ENCODE measurements at regions not wholly inside any gene's neighbourhood (a gene's known extent, or its start where the extent isn't known, plus 50 kb on each side); places are given as distances from the start of the nearest gene placed in this dataset.

DNA sequence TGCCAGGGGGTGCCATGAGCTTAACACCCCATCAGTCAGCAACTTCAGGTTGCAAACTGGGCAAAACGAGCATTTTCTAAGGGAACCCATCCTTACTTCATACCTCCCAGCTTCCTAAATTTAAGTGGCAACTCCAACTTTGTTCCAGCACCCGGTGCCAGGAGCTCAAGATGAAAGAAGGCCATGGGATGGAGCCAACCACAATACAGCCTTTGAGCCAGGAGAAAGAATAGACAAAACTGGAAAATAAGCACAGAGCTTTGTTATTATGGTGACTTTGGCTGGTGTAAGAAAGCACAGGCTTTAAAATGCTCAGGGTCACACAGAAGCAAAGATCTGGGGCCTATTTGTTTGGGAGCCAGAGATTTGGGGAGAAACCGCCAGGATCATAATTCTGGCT, 388.7 kb upstream of the MGMT start:
- H3K36me3 ChIP-seq (ENCODE audit: control insufficient read depth in 2 of 2, extremely low read depth in 1 of 2, insufficient read depth in 2 of 2, low read length in 2 of 2), result no peaks in the 10 kb centered on the region
- H3K9me3 ChIP-seq (replicated peaks; ENCODE audit: control insufficient read depth, insufficient read depth, low read length), result no peaks in the 10 kb centered on the region
- H2AFZ ChIP-seq (ENCODE audit: low read depth, low read length), result no peak overlapping the region
- ChIA-PET POLR2A (no interaction called here), CTCF (no interaction called here)
- H4K20me1 ChIP-seq (replicated peaks; ENCODE audit: control insufficient read depth, extremely low read depth, insufficient read depth, low read length), result no peaks in the 10 kb centered on the region
- no peak overlapping the region for H3K27ac ChIP-seq (ENCODE audit: insufficient read depth, low read depth, low read length)
- dilution Hi-C loops (cut with MboI; ENCODE audit: extremely low pct_ligation_motif_present, low sequenced_read_pairs), result no loop called here
- intact Hi-C loops (cut with micrococcal nuclease), result no loop called here
- H3K79me2 ChIP-seq (ENCODE audit: control insufficient read depth, insufficient read depth, low read length), result no peaks in the 10 kb centered on the region
- no peak for DNase-seq (ENCODE audit: low read depth, low spot score)
- no peaks in the 10 kb centered on the region for H3K4me1 ChIP-seq (ENCODE audit: control insufficient read depth, extremely low read depth, insufficient read depth, low read length)
- H3K9ac ChIP-seq (replicated peaks; ENCODE audit: extremely low read depth, insufficient read depth, low read length), result no peak overlapping the region
- TF ChIP-seq, protein P1, sequence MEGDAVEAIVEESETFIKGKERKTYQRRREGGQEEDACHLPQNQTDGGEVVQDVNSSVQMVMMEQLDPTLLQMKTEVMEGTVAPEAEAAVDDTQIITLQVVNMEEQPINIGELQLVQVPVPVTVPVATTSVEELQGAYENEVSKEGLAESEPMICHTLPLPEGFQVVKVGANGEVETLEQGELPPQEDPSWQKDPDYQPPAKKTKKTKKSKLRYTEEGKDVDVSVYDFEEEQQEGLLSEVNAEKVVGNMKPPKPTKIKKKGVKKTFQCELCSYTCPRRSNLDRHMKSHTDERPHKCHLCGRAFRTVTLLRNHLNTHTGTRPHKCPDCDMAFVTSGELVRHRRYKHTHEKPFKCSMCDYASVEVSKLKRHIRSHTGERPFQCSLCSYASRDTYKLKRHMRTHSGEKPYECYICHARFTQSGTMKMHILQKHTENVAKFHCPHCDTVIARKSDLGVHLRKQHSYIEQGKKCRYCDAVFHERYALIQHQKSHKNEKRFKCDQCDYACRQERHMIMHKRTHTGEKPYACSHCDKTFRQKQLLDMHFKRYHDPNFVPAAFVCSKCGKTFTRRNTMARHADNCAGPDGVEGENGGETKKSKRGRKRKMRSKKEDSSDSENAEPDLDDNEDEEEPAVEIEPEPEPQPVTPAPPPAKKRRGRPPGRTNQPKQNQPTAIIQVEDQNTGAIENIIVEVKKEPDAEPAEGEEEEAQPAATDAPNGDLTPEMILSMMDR (IDR thresholded peaks at IDR 0.05; ENCODE audit: extremely low read depth in 1 of 2, insufficient read depth in 1 of 2, low read depth in 1 of 2, low read length in 2 of 2), result no peak
- TF ChIP-seq MAX (IDR thresholded peaks at IDR 0.05; ENCODE audit: insufficient read depth, insufficient read length), result no peak
- TF ChIP-seq JUN (IDR thresholded peaks at IDR 0.05; ENCODE audit: borderline replicate concordance, insufficient read depth, insufficient read length, low read depth), result no peak
- TF ChIP-seq FOS (IDR thresholded peaks at IDR 0.05; ENCODE audit: borderline replicate concordance, insufficient read depth, low read length), result no peak
- no peak for TF ChIP-seq MYC (IDR thresholded peaks at IDR 0.05; ENCODE audit: low read depth, low read length)
- no peak for TF ChIP-seq GATA2 (IDR thresholded peaks at IDR 0.05; ENCODE audit: insufficient read depth, insufficient read length, low read depth, low read length)
- no peak for TF ChIP-seq EZH2 (IDR thresholded peaks at IDR 0.05; ENCODE audit: borderline replicate concordance, low read depth, low read length, severe bottlenecking)
- TF ChIP-seq POLR2A (IDR thresholded peaks at IDR 0.05; ENCODE audit: low read depth, low read length), result no peak
- TF ChIP-seq POLR2AphosphoS5 (IDR thresholded peaks at IDR 0.05; ENCODE audit: insufficient read depth, low read depth, low read length), result no peak
- no peak overlapping the region for H3K4me3 ChIP-seq (replicated peaks in 1 of 3; ENCODE audit: insufficient read depth in 1 of 3, low read depth in 1 of 3, low read length in 3 of 3)
- H3K27me3 ChIP-seq (ENCODE audit: control insufficient read depth in 2 of 2, insufficient read depth in 2 of 2, low read length in 2 of 2), result no peaks in the 10 kb centered on the region
- no peak for FAIRE-seq
- BruUV-seq (replicated peaks), result no TSS peak
- no peak overlapping the region for H3K4me2 ChIP-seq (ENCODE audit: insufficient read depth, low read length)
- no peaks in the 10 kb centered on the region for H3K9me1 ChIP-seq (replicated peaks; ENCODE audit: control insufficient read depth, extremely low read depth, insufficient read depth, low read length)
